NB4 (cell line): ENCODE measurements at regions not wholly inside any gene's neighbourhood (a gene's known extent, or its start where the extent isn't known, plus 50 kb on each side); places are given as distances from the start of the nearest gene placed in this dataset.

Source experiments
- DNase-seq: peaks from one replicate; pipeline ENCODE4 v3.0.0; 2010; ENCODE audit warnings: low read depth
- H3K4me3 ChIP-seq: one replicate; pipeline ENCODE4 v1.5.1; 2011; ENCODE audit warnings: mild to moderate bottlenecking, low read depth, low read length, moderate library complexity
- MAX ChIP-seq: IDR thresholded peaks from 2 replicates; pipeline ENCODE4 v1.6.1; 2011; ENCODE audit warnings: low read depth, low read length
- MYC ChIP-seq: IDR thresholded peaks from 2 replicates; pipeline ENCODE4 v1.6.1; 2011; ENCODE audit warnings: low read depth, low read length
- POLR2A ChIP-seq: IDR thresholded peaks from 2 replicates; pipeline ENCODE4 v1.6.1; 2011; ENCODE audit warnings: mild to moderate bottlenecking; ENCODE audit not compliant: insufficient read length; ENCODE audit errors: extremely low read depth
- TF ChIP-seq, protein P1 (sequence below): IDR thresholded peaks from one replicate; pipeline ENCODE4 v1.5.1; 2012; ENCODE audit warnings: low read depth, low read length

- TF ChIP-seq, protein P1, sequence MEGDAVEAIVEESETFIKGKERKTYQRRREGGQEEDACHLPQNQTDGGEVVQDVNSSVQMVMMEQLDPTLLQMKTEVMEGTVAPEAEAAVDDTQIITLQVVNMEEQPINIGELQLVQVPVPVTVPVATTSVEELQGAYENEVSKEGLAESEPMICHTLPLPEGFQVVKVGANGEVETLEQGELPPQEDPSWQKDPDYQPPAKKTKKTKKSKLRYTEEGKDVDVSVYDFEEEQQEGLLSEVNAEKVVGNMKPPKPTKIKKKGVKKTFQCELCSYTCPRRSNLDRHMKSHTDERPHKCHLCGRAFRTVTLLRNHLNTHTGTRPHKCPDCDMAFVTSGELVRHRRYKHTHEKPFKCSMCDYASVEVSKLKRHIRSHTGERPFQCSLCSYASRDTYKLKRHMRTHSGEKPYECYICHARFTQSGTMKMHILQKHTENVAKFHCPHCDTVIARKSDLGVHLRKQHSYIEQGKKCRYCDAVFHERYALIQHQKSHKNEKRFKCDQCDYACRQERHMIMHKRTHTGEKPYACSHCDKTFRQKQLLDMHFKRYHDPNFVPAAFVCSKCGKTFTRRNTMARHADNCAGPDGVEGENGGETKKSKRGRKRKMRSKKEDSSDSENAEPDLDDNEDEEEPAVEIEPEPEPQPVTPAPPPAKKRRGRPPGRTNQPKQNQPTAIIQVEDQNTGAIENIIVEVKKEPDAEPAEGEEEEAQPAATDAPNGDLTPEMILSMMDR, result no peak
- TF ChIP-seq MYC, result no peak
- TF ChIP-seq POLR2A, result no peak
- no peak for TF ChIP-seq MAX
- no peak overlapping the region for H3K4me3 ChIP-seq
- DNase-seq, result no peak
These were observed 108.4 kb upstream of the EGLN3 start for GRCh38 chr14:34059037-34059924.

- TF ChIP-seq POLR2A (no peak), MYC (no peak), MAX (no peak)
- TF ChIP-seq, protein P1, result no peak
- DNase-seq, result no peak
- no peak overlapping the region for H3K4me3 ChIP-seq
These were observed 107.6 kb upstream of the EGLN3 start for GRCh38 chr14:34058510-34058909.

DNA sequence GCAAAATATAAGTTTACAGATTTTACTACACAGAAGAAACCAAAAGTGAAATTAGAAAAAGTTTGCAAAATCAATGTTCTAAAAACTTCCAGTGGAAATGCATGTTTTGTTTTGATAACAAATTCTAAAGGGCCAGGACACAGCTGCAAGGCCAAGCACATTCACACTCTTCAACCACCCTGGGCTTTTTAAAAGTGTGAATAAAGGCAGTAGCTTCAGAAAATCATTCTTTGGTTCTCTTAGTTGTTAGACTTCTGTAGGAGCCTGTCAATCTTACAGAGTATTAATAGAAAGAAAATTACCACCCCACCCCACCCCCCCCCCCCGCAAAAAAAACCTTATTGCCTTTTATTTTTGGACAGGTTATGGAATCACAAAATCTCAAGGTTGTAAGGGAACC lies 105.2 kb upstream of the EGLN3 start:
- no peak overlapping the region for H3K4me3 ChIP-seq
- DNase-seq, result no peak

GRCh38 chr14:34055157-34055950 lies 104.5 kb upstream of the EGLN3 start:
- no peak for TF ChIP-seq MAX
- no peak for TF ChIP-seq MYC
- no peak for TF ChIP-seq POLR2A
- TF ChIP-seq, protein P1, result no peak

More for the DNA sequence above, 105.2 kb upstream of the EGLN3 start:
- TF ChIP-seq MAX (no peak), MYC (no peak), POLR2A (no peak)
- TF ChIP-seq, protein P1, result no peak

GRCh38 chr14:34053666-34054065 lies 102.8 kb upstream of the EGLN3 start:
- H3K4me3 ChIP-seq, result no peak overlapping the region
- TF ChIP-seq, protein P1, result no peak
- TF ChIP-seq MYC (no peak), MAX (no peak)
- DNase-seq, result no peak

More at GRCh38 chr14:34055157-34055950, 104.5 kb upstream of the EGLN3 start:
- no peak overlapping the region for H3K4me3 ChIP-seq
- no peak for DNase-seq
